ENCODE measurements at regions not wholly inside any gene's neighbourhood (a gene's known extent, or its start where the extent isn't known, plus 50 kb on each side); places are given as distances from the start of the nearest gene placed in this dataset.

DNA sequence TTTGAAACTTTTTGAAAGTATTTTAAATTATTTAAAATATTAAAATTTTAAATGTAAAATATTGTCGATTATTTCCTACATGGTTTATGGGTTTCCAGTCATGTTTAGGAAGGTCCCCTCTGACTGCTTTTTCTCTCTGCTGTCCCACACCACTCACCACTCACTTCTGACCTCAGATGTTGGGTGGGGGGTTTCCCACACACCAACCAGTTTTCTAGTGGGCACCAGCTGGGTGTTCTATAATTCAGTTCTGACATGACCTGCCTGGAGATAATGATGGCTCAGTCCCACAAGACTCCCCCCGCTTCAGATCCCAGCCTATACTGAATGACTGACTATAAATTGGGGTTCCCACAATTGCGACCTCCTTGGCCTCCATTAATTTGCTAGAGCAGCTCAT lies 310.4 kb downstream of the GADD45G start:
- no peak for TF ChIP-seq RFX5 (IDR thresholded peaks at IDR 0.05; ENCODE audit: low read length)
- TF ChIP-seq RAD21 (IDR thresholded peaks at IDR 0.05; ENCODE audit: low read length) = no peak
- TF ChIP-seq, protein P1, sequence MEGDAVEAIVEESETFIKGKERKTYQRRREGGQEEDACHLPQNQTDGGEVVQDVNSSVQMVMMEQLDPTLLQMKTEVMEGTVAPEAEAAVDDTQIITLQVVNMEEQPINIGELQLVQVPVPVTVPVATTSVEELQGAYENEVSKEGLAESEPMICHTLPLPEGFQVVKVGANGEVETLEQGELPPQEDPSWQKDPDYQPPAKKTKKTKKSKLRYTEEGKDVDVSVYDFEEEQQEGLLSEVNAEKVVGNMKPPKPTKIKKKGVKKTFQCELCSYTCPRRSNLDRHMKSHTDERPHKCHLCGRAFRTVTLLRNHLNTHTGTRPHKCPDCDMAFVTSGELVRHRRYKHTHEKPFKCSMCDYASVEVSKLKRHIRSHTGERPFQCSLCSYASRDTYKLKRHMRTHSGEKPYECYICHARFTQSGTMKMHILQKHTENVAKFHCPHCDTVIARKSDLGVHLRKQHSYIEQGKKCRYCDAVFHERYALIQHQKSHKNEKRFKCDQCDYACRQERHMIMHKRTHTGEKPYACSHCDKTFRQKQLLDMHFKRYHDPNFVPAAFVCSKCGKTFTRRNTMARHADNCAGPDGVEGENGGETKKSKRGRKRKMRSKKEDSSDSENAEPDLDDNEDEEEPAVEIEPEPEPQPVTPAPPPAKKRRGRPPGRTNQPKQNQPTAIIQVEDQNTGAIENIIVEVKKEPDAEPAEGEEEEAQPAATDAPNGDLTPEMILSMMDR (IDR thresholded peaks at IDR 0.05) = no peak
- no peak for TF ChIP-seq TCF12 (IDR thresholded peaks at IDR 0.05)
- no peak for TF ChIP-seq MEF2A (IDR thresholded peaks at IDR 0.05; ENCODE audit: borderline replicate concordance, low read depth)

Measured in SK-N-SH (cell line).